ENCODE measurements at regions not wholly inside any gene's neighbourhood (a gene's known extent, or its start where the extent isn't known, plus 50 kb on each side); places are given as distances from the start of the nearest gene placed in this dataset.
A peak's percentile ranks its signal among the peaks of the same experiment; 100 is the strongest.

DNA sequence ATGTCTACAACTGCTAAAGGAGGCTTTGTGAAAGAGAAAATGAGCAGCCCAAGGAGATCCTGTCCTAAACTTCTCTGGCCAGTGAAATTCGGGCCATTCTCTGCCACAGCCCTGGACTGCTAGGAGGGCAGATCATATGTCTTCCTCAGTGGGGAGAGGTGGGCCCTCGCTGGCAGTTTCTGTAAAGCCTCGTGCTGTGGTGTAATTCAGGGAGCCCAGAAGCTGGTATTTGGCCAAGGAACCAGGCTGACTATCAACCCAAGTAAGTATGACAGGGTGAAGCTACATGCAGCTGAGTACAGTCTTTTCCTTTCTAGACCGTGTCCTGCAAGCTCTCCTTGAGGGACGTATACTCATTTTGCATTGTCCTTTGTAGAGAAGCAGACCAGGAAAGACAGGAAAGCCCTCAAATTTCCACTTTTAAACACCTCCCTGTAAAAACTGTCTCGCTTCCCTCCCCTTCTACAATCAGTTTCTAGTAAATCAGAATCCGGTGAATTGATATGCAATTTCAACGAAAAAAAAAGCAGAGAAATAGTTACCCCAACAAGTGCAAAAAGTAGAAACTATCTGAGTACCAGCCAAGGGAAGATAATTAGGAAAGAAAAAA is 106.8 kb downstream of the DAD1 start:
- Histone ChIP-seq H3K9me3 (no peaks in the 10 kb centered on the region), H3K4me1 (peaks cover 0 to 3% of the 10 kb centered on the region in 2 donors), H3K36me3 (no peaks in the 10 kb centered on the region), H3K27me3 (no peaks in the 10 kb centered on the region), H3K4me3 (no peak overlapping the region), H3K27ac (peak overlapping the region; percentile 43 to 72)
- intact Hi-C loops (cut with DNase I; ENCODE audit: low total_unique reads) = loop anchor here (10.0 kb wide), 2 partner anchors 73 to 1593 kb away; partner anchors contain the start of gene CPNE6
- no peak for TF ChIP-seq POLR2AphosphoS5 (IDR thresholded peaks at IDR 0.05)
- no peak for TF ChIP-seq POLR2A (IDR thresholded peaks at IDR 0.05)
- TF ChIP-seq, protein P1, sequence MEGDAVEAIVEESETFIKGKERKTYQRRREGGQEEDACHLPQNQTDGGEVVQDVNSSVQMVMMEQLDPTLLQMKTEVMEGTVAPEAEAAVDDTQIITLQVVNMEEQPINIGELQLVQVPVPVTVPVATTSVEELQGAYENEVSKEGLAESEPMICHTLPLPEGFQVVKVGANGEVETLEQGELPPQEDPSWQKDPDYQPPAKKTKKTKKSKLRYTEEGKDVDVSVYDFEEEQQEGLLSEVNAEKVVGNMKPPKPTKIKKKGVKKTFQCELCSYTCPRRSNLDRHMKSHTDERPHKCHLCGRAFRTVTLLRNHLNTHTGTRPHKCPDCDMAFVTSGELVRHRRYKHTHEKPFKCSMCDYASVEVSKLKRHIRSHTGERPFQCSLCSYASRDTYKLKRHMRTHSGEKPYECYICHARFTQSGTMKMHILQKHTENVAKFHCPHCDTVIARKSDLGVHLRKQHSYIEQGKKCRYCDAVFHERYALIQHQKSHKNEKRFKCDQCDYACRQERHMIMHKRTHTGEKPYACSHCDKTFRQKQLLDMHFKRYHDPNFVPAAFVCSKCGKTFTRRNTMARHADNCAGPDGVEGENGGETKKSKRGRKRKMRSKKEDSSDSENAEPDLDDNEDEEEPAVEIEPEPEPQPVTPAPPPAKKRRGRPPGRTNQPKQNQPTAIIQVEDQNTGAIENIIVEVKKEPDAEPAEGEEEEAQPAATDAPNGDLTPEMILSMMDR (IDR thresholded peaks at IDR 0.05) = no peak
- DNase-seq (ENCODE audit: low spot score in 2 of 2) = no peak

DNA sequence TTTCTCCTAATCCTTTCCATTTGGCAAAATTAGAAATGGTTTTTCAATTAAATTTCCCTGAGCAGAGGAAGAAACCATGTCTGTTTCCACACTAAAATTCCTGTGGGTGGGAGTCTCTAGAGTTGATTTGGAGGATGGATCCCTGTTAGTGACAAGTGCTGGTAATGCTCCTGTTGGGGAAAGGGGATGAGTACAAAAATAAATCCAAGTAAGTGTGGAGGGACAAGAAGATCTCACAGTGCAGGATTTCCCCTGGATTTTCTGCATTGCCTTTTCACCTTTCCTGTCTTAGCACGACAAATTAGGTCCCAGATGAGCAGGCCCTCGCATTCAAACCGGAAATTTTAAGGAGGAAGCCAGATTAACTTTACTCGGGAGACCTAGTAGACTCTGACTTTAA is 107.5 kb downstream of the DAD1 start:
- TF ChIP-seq POLR2A (IDR thresholded peaks at IDR 0.05) = no peak
- TF ChIP-seq, protein P1 (IDR thresholded peaks at IDR 0.05) = no peak
- TF ChIP-seq POLR2AphosphoS5 (IDR thresholded peaks at IDR 0.05) = no peak
- H3K9me3 ChIP-seq = no peaks in the 10 kb centered on the region
- no peak overlapping the region for H3K4me3 ChIP-seq
- DNase-seq (ENCODE audit: low spot score in 2 of 2) = no peak
- H3K27ac ChIP-seq = peak overlapping the region in 1 of 2 donors; percentile 53
- H3K36me3 ChIP-seq = no peaks in the 10 kb centered on the region
- intact Hi-C loops (cut with DNase I; ENCODE audit: low total_unique reads) = loop anchor here (10.0 kb wide), 2 partner anchors 73 to 1593 kb away; partner anchors contain the start of gene CPNE6
- no peaks in the 10 kb centered on the region for H3K27me3 ChIP-seq
- peaks cover 0 to 3% of the 10 kb centered on the region in 2 donors for H3K4me1 ChIP-seq

DNA sequence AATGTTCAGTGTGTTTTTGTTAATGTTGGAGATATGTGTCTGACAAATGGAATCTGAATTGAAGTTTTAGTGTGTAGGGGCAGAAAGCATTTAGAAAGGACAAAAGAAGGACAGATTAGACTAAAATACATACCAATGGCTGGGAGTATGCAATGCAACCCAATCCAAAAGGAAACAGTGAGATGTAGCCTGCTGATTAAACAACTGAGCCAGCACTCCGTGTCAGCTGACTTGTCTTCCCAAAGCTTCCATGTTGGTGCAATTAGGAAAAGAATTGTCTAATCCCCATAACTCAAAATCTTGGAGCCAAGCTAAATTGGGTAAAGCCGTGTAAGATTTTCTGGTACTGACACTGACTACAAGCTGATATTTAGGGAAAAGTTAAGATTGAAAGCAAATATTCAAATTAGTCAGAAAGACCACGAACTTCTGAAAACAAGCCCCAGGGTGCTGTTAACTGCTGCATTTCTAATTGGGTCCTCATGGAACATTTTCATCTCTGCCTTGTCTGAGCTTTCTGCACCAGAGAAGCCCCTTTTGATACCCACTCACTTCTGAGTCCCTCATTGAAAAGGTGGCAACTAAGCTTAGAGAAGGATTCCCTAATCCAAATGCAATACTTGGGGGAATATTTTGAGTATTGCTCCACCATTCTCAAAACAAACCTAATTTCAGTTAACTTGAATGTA is 109.1 kb downstream of the DAD1 start:
- H3K9me3 ChIP-seq = no peaks in the 10 kb centered on the region
- no peak for DNase-seq (ENCODE audit: low spot score in 2 of 2)
- H3K4me3 ChIP-seq = no peak overlapping the region
- peaks cover 0 to 3% of the 10 kb centered on the region in 2 donors for H3K4me1 ChIP-seq
- no peaks in the 10 kb centered on the region for H3K27me3 ChIP-seq
- no peaks in the 10 kb centered on the region for H3K36me3 ChIP-seq
- intact Hi-C loops (cut with DNase I; ENCODE audit: low total_unique reads) = loop anchor here (10.0 kb wide), 2 partner anchors 75 to 1595 kb away; partner anchors contain the start of gene CPNE6
- TF ChIP-seq POLR2A (IDR thresholded peaks at IDR 0.05) (no peak), POLR2AphosphoS5 (IDR thresholded peaks at IDR 0.05) (no peak)
- TF ChIP-seq, protein P1 (IDR thresholded peaks at IDR 0.05) = no peak
- H3K27ac ChIP-seq = peak overlapping the region in 1 of 2 donors; percentile 22

DNA sequence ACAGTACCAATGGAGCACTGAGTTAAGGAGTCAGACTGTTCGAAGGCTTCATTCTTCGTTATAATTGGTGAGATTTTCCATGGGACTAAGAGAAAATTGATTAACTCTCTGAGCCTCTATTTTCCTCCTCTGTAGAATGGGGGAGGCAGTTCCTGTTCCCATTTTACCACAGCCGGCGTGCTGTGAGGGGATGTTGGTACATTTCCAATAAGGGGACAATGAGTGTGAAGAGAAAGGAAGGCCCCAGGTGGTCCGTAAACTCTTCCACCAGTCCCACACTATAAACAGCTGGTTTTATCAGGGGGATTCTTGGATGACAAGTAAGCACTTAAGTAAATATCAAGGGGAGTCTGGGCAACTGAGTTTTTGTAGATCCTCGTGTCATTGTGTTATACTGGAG is 109.9 kb downstream of the DAD1 start:
- intact Hi-C loops (cut with DNase I; ENCODE audit: low total_unique reads) = no loop called here
- DNase-seq (ENCODE audit: low spot score in 2 of 2) = no peak
- Histone ChIP-seq H3K4me3 (no peak overlapping the region), H3K9me3 (no peaks in the 10 kb centered on the region), H3K36me3 (no peaks in the 10 kb centered on the region), H3K4me1 (peaks cover 0 to 3% of the 10 kb centered on the region in 2 donors), H3K27ac (peak overlapping the region; percentile 14 to 22), H3K27me3 (no peaks in the 10 kb centered on the region)
- TF ChIP-seq, protein P1 (IDR thresholded peaks at IDR 0.05) = no peak
- TF ChIP-seq POLR2AphosphoS5 (IDR thresholded peaks at IDR 0.05) = no peak
- TF ChIP-seq POLR2A (IDR thresholded peaks at IDR 0.05) = no peak

DNA sequence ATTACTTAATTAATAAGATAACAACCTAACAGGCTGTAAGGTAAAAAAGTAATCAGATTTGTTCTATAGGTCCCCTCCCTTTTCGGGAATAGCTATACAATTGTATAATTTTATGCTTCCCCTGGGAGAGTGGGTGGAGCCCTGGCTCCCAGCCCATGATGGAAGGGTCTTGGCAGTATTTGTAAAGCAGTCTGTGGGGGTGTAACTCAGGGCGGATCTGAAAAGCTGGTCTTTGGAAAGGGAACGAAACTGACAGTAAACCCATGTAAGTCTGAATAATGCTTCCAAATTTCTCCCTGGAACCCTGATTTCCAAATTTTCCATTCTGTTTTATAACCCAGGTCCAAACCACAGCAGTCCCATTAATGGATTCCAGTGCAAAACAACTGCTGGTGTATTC is 110.4 kb downstream of the DAD1 start:
- Histone ChIP-seq H3K36me3 (no peaks in the 10 kb centered on the region), H3K4me3 (no peak overlapping the region), H3K4me1 (peaks cover 0 to 3% of the 10 kb centered on the region in 2 donors), H3K27me3 (no peaks in the 10 kb centered on the region), H3K27ac (peak overlapping the region; percentile 18 to 22), H3K9me3 (no peaks in the 10 kb centered on the region)
- TF ChIP-seq POLR2AphosphoS5 (IDR thresholded peaks at IDR 0.05) (no peak), POLR2A (IDR thresholded peaks at IDR 0.05) (no peak)
- TF ChIP-seq, protein P1 (IDR thresholded peaks at IDR 0.05) = no peak
- no peak for DNase-seq (ENCODE audit: low spot score in 2 of 2)
- intact Hi-C loops (cut with DNase I; ENCODE audit: low total_unique reads) = no loop called here
